ENCODE measurements at regions not wholly inside any gene's neighbourhood (a gene's known extent, or its start where the extent isn't known, plus 50 kb on each side); places are given as distances from the start of the nearest gene placed in this dataset.

DNA sequence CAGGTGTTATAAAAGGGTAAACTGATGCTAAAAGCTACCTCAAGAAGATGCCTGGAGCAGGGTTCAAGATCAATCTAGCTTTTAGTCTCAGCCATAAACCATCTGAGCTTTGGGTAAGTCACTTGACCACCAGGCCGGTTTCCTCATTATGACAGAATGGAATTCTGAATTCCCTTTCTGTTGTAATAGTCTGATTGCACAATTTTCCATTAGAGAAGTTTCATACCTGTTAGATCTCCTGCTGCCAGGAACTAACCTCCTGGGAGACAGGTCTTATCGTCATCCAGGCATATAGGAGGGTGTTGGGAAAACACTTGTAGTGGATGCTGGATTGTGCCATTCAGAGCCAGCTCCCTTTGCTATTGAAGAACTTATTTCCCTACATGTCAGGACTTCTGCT is 272.5 kb downstream of the TDRD15 start:
- Histone ChIP-seq H3K4me1 (no peaks in the 10 kb centered on the region), H3K4me3 (no peak overlapping the region), H3K9me3 (no peaks in the 10 kb centered on the region), H3K27ac (no peak overlapping the region), H3K27me3 (no peaks in the 10 kb centered on the region), H3K36me3 (no peaks in the 10 kb centered on the region)
- DNase-seq = no peak
- intact Hi-C loops (cut with DNase I; ENCODE audit: low total_unique reads) = no loop called here
- TF ChIP-seq, protein P1, sequence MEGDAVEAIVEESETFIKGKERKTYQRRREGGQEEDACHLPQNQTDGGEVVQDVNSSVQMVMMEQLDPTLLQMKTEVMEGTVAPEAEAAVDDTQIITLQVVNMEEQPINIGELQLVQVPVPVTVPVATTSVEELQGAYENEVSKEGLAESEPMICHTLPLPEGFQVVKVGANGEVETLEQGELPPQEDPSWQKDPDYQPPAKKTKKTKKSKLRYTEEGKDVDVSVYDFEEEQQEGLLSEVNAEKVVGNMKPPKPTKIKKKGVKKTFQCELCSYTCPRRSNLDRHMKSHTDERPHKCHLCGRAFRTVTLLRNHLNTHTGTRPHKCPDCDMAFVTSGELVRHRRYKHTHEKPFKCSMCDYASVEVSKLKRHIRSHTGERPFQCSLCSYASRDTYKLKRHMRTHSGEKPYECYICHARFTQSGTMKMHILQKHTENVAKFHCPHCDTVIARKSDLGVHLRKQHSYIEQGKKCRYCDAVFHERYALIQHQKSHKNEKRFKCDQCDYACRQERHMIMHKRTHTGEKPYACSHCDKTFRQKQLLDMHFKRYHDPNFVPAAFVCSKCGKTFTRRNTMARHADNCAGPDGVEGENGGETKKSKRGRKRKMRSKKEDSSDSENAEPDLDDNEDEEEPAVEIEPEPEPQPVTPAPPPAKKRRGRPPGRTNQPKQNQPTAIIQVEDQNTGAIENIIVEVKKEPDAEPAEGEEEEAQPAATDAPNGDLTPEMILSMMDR (IDR thresholded peaks at IDR 0.05) = no peak
- no peak for TF ChIP-seq EP300 (IDR thresholded peaks at IDR 0.05)
- no peak for TF ChIP-seq POLR2A (IDR thresholded peaks at IDR 0.05)
- TF ChIP-seq POLR2AphosphoS5 (IDR thresholded peaks at IDR 0.05) = no peak
- WGBS, 5 donors = 84 to 93% (median 90%) methylated on average over 2 of the region's 2 CpGs

DNA sequence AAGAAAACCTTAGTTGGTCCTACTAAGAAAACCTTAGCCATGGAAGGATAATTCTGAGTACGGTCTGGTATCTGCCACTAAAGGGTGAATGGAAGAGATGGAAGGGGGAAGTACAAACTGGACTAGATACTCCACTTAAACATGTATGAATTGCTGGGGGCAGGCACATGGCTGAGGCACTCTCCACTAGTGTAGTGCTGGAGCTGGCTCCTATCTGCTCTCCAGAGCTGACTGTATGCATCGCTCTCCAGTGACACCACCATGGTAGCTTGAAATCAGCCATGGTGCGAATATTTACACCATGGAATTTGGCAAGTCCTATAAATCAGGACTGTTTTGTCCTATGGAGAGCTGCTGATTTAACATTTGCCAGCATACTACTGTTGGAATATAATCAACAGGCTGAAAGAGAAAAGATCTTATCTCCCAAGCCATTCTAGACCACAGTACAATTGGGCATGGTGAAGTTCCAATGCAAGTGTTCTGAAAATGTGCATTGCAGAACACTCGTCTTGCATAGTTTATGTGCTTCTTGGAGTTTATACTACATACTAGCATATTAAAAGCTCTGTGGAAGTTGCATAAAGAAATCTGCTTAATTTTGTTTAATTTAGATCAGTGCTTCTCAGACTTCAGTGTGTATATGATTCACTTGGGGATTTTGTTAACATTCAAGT is 277.4 kb downstream of the TDRD15 start:
- Histone ChIP-seq H3K27me3 (no peaks in the 10 kb centered on the region), H3K4me3 (no peak overlapping the region), H3K4me1 (no peaks in the 10 kb centered on the region), H3K9me3 (no peaks in the 10 kb centered on the region), H3K27ac (no peak overlapping the region), H3K36me3 (no peaks in the 10 kb centered on the region)
- DNase-seq = no peak
- intact Hi-C loops (cut with DNase I; ENCODE audit: low total_unique reads) = no loop called here
- TF ChIP-seq, protein P1 (IDR thresholded peaks at IDR 0.05) = no peak
- no peak for TF ChIP-seq EP300 (IDR thresholded peaks at IDR 0.05)
- no peak for TF ChIP-seq POLR2AphosphoS5 (IDR thresholded peaks at IDR 0.05)
- no peak for TF ChIP-seq POLR2A (IDR thresholded peaks at IDR 0.05)
- 84 to 91% (median 90%) methylated on average over 4 of the region's 4 CpGs for WGBS, 5 donors

DNA sequence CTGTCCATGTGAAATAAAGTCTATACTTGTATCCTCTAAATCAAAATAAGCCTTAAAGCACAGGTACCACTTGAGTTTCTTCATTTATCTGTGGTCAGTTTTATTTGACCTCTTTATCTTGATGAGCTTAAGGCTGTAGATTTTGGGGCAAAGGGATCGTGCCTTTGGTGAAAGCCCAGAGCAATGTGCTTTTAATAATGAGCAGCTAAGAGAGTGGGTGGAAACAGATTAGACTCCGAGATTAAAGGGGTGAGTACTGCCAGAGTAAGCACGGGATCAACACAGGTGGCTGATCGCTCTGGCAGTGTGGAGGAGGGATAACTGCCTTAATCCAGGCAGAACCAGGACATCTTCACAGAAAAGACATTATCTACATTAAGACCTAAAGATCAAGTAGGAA is 280.4 kb downstream of the TDRD15 start:
- Histone ChIP-seq H3K4me3 (no peak overlapping the region), H3K9me3 (no peaks in the 10 kb centered on the region), H3K27me3 (no peaks in the 10 kb centered on the region), H3K4me1 (no peaks in the 10 kb centered on the region), H3K27ac (no peak overlapping the region), H3K36me3 (no peaks in the 10 kb centered on the region)
- no peak for DNase-seq
- WGBS, 5 donors = 22 to 60% (median 40%) methylated on average over 4 of the region's 4 CpGs
- intact Hi-C loops (cut with DNase I; ENCODE audit: low total_unique reads) = no loop called here
- TF ChIP-seq POLR2AphosphoS5 (IDR thresholded peaks at IDR 0.05) (no peak), EP300 (IDR thresholded peaks at IDR 0.05) (no peak), POLR2A (IDR thresholded peaks at IDR 0.05) (no peak)
- TF ChIP-seq, protein P1 (IDR thresholded peaks at IDR 0.05) = no peak

DNA sequence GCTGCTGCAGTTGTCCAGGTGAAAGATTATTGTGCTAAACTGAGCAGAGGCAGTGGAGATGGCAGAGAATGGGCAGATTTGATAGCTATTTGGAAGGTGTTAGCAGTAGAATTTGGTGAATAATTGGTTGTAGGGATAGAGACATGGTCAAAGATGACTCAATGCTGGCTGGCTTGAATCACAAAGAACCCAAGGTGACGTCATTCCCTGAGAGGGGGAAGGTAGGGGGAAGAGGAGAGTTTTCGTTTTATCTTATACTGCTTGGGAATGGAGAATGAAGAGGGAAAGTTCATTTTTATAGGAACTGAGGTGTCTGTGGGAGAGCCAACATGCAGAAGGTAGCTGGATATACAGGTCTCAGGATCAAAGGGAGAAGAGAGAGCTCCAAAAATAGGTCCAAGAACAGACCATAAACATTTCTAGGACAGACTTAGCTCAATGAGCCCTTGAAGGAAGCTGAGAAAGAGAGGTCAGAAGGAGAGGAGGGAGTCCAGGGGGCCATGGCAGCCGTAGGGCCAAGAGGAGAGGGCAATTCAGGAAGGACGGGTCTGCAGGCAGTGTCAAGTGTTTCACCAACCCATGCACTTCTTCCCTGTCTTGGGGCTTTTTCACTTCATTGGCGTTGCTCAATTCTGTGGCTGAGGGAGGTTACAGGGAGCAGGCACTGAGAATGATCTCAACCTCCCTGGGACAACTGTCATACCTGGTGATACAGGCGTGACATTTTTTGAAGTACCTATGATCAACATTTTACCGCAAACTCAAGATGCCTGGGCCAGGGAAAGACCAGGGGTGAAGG is 281.3 kb downstream of the TDRD15 start:
- DNase-seq = no peak
- H3K36me3 ChIP-seq = no peaks in the 10 kb centered on the region
- no peaks in the 10 kb centered on the region for H3K4me1 ChIP-seq
- 66 to 77% (median 73%) methylated on average over 7 of the region's 7 CpGs for WGBS, 5 donors
- no peak overlapping the region for H3K27ac ChIP-seq
- TF ChIP-seq, protein P1 (IDR thresholded peaks at IDR 0.05) = no peak
- TF ChIP-seq POLR2A (IDR thresholded peaks at IDR 0.05) = no peak
- TF ChIP-seq EP300 (IDR thresholded peaks at IDR 0.05) = no peak
- TF ChIP-seq POLR2AphosphoS5 (IDR thresholded peaks at IDR 0.05) = no peak
- intact Hi-C loops (cut with DNase I; ENCODE audit: low total_unique reads) = no loop called here
- H3K27me3 ChIP-seq = no peaks in the 10 kb centered on the region
- no peaks in the 10 kb centered on the region for H3K9me3 ChIP-seq
- no peak overlapping the region for H3K4me3 ChIP-seq
